ENCODE measurements at regions not wholly inside any gene's neighbourhood (a gene's known extent, or its start where the extent isn't known, plus 50 kb on each side); places are given as distances from the start of the nearest gene placed in this dataset.

DNA sequence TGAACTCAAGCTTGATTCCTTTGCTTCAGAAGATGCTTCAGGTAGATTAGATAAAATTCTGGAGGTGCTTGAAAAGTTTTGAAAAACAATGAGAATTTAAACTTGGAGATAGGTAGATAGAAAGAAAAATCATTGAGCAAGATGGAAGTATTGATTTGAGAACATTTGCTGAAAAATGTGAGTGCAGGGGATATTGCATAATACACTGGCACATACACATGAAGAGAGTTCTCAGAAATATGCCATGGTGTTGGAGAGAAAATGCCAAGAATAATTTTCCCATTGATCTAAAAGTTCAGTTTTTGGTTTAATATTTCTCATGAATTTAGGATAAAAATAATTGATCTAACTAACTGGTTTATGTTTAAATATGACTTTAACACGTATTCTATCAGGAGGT lies 107.2 kb upstream of the GBE1 start:
- no peak for TF ChIP-seq RARB (CRISPR knock-in tag; IDR thresholded peaks at IDR 0.05)
- no peak for TF ChIP-seq ZC3H10 (CRISPR knock-in tag; IDR thresholded peaks at IDR 0.05)
- TF ChIP-seq OSR1 (CRISPR knock-in tag; IDR thresholded peaks at IDR 0.05) = no peak
- TF ChIP-seq ARNTL (CRISPR knock-in tag; IDR thresholded peaks at IDR 0.05; ENCODE audit: borderline replicate concordance, low read depth) = no peak
- TF ChIP-seq, protein P1, sequence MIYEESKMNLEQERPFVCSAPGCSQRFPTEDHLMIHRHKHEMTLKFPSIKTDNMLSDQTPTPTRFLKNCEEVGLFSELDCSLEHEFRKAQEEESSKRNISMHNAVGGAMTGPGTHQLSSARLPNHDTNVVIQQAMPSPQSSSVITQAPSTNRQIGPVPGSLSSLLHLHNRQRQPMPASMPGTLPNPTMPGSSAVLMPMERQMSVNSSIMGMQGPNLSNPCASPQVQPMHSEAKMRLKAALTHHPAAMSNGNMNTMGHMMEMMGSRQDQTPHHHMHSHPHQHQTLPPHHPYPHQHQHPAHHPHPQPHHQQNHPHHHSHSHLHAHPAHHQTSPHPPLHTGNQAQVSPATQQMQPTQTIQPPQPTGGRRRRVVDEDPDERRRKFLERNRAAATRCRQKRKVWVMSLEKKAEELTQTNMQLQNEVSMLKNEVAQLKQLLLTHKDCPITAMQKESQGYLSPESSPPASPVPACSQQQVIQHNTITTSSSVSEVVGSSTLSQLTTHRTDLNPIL (CRISPR knock-in tag; IDR thresholded peaks at IDR 0.05; ENCODE audit: low read depth) = no peak
- no peak for TF ChIP-seq ISL1 (CRISPR knock-in tag; IDR thresholded peaks at IDR 0.05)
- TF ChIP-seq, protein P2, sequence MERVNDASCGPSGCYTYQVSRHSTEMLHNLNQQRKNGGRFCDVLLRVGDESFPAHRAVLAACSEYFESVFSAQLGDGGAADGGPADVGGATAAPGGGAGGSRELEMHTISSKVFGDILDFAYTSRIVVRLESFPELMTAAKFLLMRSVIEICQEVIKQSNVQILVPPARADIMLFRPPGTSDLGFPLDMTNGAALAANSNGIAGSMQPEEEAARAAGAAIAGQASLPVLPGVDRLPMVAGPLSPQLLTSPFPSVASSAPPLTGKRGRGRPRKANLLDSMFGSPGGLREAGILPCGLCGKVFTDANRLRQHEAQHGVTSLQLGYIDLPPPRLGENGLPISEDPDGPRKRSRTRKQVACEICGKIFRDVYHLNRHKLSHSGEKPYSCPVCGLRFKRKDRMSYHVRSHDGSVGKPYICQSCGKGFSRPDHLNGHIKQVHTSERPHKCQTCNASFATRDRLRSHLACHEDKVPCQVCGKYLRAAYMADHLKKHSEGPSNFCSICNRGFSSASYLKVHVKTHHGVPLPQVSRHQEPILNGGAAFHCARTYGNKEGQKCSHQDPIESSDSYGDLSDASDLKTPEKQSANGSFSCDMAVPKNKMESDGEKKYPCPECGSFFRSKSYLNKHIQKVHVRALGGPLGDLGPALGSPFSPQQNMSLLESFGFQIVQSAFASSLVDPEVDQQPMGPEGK (CRISPR knock-in tag; IDR thresholded peaks at IDR 0.05; ENCODE audit: borderline replicate concordance) = no peak
- TF ChIP-seq CSDC2 (CRISPR knock-in tag; IDR thresholded peaks at IDR 0.05) = no peak
- no peak for TF ChIP-seq ZFP3 (CRISPR knock-in tag; IDR thresholded peaks at IDR 0.05)
- no peak for TF ChIP-seq ZFP30 (CRISPR knock-in tag; IDR thresholded peaks at IDR 0.05)
